Epithelial cell of proximal tubule (primary cell): ENCODE measurements at regions not wholly inside any gene's neighbourhood (a gene's known extent, or its start where the extent isn't known, plus 50 kb on each side); places are given as distances from the start of the nearest gene placed in this dataset.

Experiments
- DNase-seq: peaks from one replicate; pipeline ENCODE4 v3.0.0-alpha.2; 2011; ENCODE audit warnings: low read depth
- H3K4me3 ChIP-seq: 2 replicates; pipeline ENCODE4 v1.5.1; 2011; ENCODE audit warnings: low read depth, mild to moderate bottlenecking, low read length
- CTCF ChIP-seq: conservative IDR thresholded peaks from 2 replicates; pipeline ENCODE4 v1.5.1; 2012; ENCODE audit warnings: low read depth, mild to moderate bottlenecking, low read length

GRCh38 chr1:218219460-218219859 lies 65.6 kb upstream of the RRP15 start:
- TF ChIP-seq CTCF, result no peak
- H3K4me3 ChIP-seq, result no peak overlapping the region
- no peak for DNase-seq

- H3K4me3 ChIP-seq, result no peak overlapping the region
- DNase-seq, result no peak
- TF ChIP-seq CTCF, result no peak
Observed at GRCh38 chr1:218224101-218224500, 61.0 kb upstream of the RRP15 start.

- no peak for TF ChIP-seq CTCF
- no peak overlapping the region for H3K4me3 ChIP-seq
- DNase-seq, result no peak
Observed at GRCh38 chr1:218226005-218226404, 59.1 kb upstream of the RRP15 start.
